ENCODE measurements at regions not wholly inside any gene's neighbourhood (a gene's known extent, or its start where the extent isn't known, plus 50 kb on each side); places are given as distances from the start of the nearest gene placed in this dataset.
"Not testable (repeated sequence)": the region's sequence is repeated elsewhere in the genome, so short reads cannot be mapped to it uniquely, and the experiment has no call there.

DNA sequence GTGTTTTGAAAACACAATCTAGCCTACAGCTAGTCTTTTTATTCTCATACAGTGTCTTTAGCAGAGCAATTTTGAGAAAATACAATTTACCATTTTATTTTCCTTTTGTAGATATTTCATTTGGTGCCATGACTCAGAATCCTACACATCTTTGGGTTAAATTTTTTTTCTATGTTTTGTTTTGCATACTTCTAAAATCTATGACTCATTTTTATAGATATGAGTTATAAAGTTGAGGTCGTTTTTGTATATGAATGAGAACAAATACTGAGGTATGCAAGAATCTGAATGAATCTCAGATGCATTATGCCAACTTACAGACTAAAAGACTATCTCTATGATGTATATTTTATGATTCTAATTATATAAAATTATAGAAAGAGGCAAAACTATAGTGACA lies 206.5 kb upstream of the ANXA10 start:
- DNase-seq (ENCODE audit: low read depth in 2 of 2): peak in 1 of 2 donors; percentile 62
- TF ChIP-seq, protein P1, sequence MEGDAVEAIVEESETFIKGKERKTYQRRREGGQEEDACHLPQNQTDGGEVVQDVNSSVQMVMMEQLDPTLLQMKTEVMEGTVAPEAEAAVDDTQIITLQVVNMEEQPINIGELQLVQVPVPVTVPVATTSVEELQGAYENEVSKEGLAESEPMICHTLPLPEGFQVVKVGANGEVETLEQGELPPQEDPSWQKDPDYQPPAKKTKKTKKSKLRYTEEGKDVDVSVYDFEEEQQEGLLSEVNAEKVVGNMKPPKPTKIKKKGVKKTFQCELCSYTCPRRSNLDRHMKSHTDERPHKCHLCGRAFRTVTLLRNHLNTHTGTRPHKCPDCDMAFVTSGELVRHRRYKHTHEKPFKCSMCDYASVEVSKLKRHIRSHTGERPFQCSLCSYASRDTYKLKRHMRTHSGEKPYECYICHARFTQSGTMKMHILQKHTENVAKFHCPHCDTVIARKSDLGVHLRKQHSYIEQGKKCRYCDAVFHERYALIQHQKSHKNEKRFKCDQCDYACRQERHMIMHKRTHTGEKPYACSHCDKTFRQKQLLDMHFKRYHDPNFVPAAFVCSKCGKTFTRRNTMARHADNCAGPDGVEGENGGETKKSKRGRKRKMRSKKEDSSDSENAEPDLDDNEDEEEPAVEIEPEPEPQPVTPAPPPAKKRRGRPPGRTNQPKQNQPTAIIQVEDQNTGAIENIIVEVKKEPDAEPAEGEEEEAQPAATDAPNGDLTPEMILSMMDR (IDR thresholded peaks at IDR 0.05; ENCODE audit: low read depth, low read length): no peak
- no peak overlapping the region for H3K4me3 ChIP-seq (replicated peaks in 1 of 2; ENCODE audit: low read depth in 2 of 2, low read length in 2 of 2)

DNA sequence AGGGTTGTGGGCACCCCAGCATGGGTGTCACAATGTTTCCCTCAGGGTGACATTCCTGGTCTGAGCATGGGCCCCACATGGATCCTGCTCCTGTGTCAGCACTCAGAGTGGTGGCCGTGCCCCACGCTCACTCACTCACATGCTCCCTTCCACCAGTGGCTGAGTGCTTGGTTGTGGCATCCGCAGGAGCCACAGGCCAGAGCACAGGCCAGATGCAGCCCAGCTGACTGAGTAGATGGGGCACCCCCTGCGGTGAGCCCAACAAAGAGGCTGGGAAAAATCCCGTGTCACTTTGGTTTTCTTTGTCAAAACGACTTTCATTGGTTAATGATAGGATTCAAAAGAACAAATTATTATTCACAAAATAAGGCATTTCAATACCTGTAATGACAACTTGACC lies 204.6 kb upstream of the ANXA10 start:
- H3K4me3 ChIP-seq (replicated peaks in 1 of 2; ENCODE audit: low read depth in 2 of 2, low read length in 2 of 2): no peak overlapping the region
- DNase-seq (ENCODE audit: low read depth in 2 of 2): no peak
- TF ChIP-seq, protein P1 (IDR thresholded peaks at IDR 0.05; ENCODE audit: low read depth, low read length): no peak

DNA sequence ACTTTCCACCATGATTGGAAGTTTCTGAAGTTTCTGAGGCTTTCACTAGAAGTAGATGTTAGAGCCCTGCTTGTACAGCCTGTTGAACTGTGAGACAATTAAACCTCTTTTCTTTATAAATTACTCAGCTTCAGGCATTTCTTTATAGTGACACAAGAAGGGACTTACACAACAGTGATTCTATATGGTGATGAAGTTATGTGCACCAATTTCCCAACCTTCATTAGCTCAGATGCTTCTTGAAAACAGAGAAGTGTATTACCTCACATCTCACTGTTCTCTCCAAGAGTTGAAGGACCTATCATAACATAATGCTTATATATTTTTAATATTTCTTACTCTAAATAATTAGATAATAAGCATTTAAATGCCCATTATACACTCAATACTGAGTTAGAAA lies 202.1 kb upstream of the ANXA10 start:
- peak in 1 of 2 donors; percentile 42 for DNase-seq (ENCODE audit: low read depth in 2 of 2)
- TF ChIP-seq, protein P1 (IDR thresholded peaks at IDR 0.05; ENCODE audit: low read depth, low read length): no peak
- no peak overlapping the region for H3K4me3 ChIP-seq (replicated peaks in 1 of 2; ENCODE audit: low read depth in 2 of 2, low read length in 2 of 2)

DNA sequence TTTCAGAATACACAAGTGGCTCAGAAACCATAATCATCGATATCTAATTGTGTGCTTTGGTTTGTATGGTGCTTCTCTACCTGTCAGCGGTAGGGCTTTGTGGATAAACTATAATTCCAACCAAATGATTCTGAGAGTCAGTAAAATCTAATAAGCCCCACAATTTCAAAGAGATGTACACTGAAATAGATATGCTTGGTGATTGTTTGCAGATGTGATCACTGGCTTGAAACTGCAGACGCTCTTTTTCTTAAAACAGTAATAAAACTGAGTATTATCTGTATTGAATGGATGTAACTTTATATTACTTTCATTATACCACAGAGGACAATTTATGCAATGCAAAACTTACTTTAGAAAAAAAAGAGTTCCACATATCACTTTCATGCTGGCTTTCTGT lies 198.8 kb upstream of the ANXA10 start:
- no peak for DNase-seq (ENCODE audit: low read depth in 2 of 2)
- H3K4me3 ChIP-seq (replicated peaks in 1 of 2; ENCODE audit: low read depth in 2 of 2, low read length in 2 of 2): no peak overlapping the region
- TF ChIP-seq, protein P1 (IDR thresholded peaks at IDR 0.05; ENCODE audit: low read depth, low read length): no peak

DNA sequence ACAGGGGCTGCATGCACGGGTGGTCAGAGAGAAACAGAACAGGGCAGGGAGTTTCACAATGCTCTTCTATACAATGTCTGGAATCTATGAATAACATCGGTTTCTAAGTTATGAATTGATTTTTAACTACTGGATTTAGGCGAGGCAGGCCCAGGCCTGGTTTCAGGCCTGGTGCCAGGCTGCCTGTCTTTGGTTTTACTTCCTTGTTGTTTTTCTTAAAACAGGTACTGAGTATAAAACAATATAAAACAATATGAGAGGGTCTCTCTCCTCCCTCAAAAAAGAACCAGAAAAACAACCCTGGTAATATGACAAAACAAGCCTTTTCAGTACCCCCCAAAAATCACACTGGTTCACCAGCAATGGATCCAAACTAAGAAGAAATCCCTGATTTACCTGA lies 196.1 kb upstream of the ANXA10 start:
- DNase-seq (ENCODE audit: low read depth in 2 of 2); H3K4me3 ChIP-seq (replicated peaks in 1 of 2; ENCODE audit: low read depth in 2 of 2, low read length in 2 of 2): not testable (repeated sequence)

DNA sequence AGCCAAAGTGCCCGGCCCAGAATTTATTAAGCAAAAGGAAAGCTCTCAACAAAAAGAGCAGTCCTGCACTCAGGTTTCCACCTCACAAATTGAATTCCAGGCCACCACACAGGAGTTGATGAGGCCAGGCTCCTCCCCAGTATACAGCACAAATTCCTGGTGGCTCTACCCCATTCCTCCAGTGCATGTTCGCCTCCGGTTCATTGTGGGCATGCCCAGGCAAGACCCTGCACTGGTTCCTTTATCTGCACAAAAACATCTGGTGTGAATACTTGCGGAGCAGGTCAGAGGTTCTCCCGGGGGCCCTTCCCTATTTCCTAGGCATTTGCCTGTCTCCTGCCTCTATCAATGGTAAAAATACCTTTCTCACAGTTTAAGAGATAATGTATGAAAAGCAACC lies 195.2 kb upstream of the ANXA10 start:
- no peak overlapping the region for H3K4me3 ChIP-seq (replicated peaks in 1 of 2; ENCODE audit: low read depth in 2 of 2, low read length in 2 of 2)
- DNase-seq (ENCODE audit: low read depth in 2 of 2): peak; percentile 81
- TF ChIP-seq, protein P1 (IDR thresholded peaks at IDR 0.05; ENCODE audit: low read depth, low read length): no peak

DNA sequence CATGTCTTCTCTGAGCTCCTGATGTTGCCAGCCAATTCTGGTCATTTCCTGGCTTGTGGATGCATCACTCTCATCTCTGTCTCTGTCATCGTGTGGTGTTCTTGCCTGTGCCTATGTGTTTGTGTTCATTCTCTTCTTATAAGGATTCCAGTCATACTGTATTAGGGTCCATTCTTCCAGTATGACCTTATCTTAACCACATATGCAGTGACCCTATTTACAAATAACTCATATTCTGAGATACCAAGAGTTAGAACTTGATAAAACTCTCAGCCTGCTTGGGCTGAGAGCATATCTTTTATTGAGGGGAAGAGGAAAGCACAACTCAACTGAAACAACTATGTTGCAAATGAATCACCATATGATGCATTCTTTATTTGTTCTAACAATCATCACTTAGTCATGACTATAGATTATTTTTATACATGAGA lies 189.0 kb upstream of the ANXA10 start:
- H3K4me3 ChIP-seq (replicated peaks in 1 of 2; ENCODE audit: low read depth in 2 of 2, low read length in 2 of 2): no peak overlapping the region
- TF ChIP-seq, protein P1 (IDR thresholded peaks at IDR 0.05; ENCODE audit: low read depth, low read length): no peak
- DNase-seq (ENCODE audit: low read depth in 2 of 2): peak; percentile 43 to 86

Data from cardiac fibroblast (primary cell).